ENCODE measurements at regions not wholly inside any gene's neighbourhood (a gene's known extent, or its start where the extent isn't known, plus 50 kb on each side); places are given as distances from the start of the nearest gene placed in this dataset.

DNA sequence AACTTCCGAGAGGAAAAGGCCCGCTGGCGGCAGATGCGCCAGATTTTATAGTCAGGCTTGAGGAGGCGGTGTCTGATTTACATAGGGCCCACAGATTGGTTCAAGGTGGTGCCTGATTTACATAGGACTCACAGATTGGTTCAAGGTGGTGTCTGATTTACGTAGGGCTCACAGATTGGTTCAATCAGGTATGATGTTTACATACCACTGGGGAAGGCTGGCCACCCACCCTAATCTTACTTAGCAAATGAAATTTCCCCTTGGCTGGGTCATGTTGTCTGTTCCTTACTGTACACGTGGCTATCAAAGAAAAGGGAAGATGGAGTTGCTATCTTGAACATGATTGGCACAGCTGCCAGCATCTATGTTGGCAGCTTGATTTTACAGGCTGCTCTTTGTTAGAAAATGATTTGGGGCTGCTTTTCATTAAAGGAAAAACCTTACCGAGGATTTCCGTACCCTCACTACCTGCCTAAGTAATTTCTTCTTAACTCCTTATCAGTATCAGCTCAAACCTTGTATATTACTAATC, 96.3 kb downstream of the SETD4 start:
- TF ChIP-seq CTCF (IDR thresholded peaks at IDR 0.05) (no peak), POLR2A (IDR thresholded peaks at IDR 0.05) (no peak)

All from adrenal gland (tissue), 5 donors.